ENCODE measurements at regions not wholly inside any gene's neighbourhood (a gene's known extent, or its start where the extent isn't known, plus 50 kb on each side); places are given as distances from the start of the nearest gene placed in this dataset.

DNA sequence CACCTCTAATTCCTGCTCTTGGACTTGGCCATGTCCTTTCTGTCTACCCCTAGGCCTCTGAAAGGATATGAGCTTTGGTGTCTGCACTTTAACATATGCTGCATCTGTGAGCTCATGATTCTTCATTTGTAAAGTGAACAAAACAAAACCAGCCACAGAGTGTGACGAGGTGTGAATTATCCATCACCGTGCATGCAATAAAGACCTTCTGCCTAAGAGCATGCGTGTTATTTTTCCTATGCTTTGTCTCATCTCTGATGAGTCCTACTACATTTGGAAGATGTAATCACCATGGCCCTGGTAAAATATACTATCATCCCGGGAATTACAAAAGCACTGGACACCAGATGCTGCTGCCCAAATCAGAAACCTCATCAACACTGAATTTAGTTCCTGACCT is 103.5 kb upstream of the KCNAB1 start:
- Mint-ChIP-seq H3K27ac (no peak overlapping the region), H3K36me3 (ENCODE audit: low read depth) (no peaks in the 10 kb centered on the region), H3K4me1 (no peaks in the 10 kb centered on the region), H3K9me3 (no peaks in the 10 kb centered on the region), H3K27me3 (ENCODE audit: low read depth, poor library complexity) (no peaks in the 10 kb centered on the region), H3K4me3 (no peak overlapping the region)
- no peak for DNase-seq
- TF ChIP-seq CTCF (IDR thresholded peaks at IDR 0.05) = no peak

DNA sequence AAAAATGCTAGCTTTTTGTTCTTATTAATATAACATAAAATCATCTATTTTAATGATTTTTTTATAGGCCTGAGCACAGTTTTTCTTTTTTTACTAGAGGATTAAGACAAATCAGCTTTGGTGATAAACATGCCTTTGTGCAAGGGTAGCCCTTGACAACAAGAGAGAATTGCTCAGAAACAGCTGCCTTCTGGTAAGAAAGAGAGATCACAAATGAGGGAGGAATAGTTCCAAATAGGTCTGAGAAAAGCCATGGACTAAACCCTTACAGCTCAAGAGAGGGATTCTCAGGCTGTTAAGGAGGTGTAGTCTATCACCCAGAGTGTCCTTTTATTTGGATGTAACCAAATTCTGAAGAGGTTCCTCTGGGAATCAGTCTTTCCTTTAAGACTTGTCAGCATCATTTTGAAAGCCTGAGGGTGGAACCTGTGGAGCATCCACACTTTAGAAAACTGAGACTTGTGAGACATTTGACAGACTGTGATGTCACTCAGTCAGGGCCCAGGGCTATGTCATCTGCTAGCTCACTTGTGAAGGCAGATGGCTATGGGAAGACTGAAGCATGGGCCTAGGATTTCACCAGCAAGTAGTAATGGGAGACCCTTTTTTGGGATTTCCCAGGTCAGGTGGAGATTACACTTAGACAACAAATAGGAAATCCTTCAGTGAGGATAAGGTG is 102.9 kb upstream of the KCNAB1 start:
- Mint-ChIP-seq H3K9me3 (no peaks in the 10 kb centered on the region), H3K4me1 (no peaks in the 10 kb centered on the region), H3K4me3 (no peak overlapping the region), H3K27ac (peak overlapping the region; percentile 69), H3K27me3 (ENCODE audit: low read depth, poor library complexity) (no peaks in the 10 kb centered on the region), H3K36me3 (ENCODE audit: low read depth) (no peaks in the 10 kb centered on the region)
- TF ChIP-seq CTCF (IDR thresholded peaks at IDR 0.05) = no peak
- no peak for DNase-seq

DNA sequence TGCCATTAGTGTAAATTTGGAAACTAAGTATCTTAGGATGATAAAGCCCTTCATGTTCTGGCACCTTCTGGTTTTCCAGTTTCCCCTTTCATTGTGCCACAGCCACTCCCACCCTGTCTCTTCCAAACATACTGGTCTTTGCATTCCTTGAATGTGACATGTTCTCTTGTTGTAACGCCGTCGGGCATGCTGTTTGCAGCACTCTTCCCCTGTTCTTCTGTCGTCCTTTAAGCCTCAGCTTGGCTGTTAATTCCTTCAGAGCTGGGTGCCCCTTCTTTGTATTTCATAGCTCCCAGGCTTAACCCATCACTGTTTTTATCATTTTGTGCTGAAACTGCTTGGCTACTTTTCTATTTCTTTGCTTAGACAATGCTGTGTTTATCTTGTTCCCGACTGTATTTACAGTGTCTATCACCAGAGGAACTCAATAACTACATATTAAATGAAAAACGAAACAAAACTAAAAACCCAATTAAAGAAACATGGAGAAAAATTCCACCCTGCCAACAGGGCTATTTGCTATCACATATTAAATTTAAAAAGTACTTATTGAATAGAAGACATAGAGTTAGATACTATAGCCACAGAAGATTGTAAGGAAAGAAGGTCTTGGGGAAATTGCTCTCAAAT is 95.4 kb upstream of the KCNAB1 start:
- no peak for TF ChIP-seq CTCF (IDR thresholded peaks at IDR 0.05)
- Mint-ChIP-seq H3K36me3 (ENCODE audit: low read depth) (no peaks in the 10 kb centered on the region), H3K27me3 (ENCODE audit: low read depth, poor library complexity) (no peaks in the 10 kb centered on the region), H3K4me3 (no peak overlapping the region), H3K27ac (no peak overlapping the region), H3K9me3 (no peaks in the 10 kb centered on the region), H3K4me1 (peaks cover 4% of the 10 kb centered on the region)
- DNase-seq = no peak

DNA sequence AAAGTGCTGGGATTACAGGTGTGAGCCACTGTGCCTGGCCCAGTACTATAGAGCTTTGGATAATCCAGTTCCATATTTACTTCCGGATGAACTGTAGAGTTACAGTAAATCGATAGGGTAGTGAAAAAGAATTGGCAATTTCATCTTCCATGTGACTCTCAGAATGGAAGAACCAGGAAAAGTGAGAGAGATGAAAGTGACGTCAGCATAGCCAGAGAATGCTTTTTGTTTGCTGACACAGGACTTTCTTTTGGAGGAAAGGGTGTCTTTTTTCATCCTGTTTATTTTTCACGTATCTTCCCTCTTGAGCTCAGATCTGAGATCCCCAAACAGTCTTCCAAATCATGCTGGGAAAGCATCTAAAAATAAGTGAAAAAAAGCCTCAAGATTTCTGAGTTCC is 91.2 kb upstream of the KCNAB1 start:
- TF ChIP-seq CTCF (IDR thresholded peaks at IDR 0.05) = no peak
- Mint-ChIP-seq H3K9me3 (no peaks in the 10 kb centered on the region), H3K27me3 (ENCODE audit: low read depth, poor library complexity) (peaks cover 3% of the 10 kb centered on the region), H3K4me3 (no peak overlapping the region), H3K27ac (no peak overlapping the region), H3K36me3 (ENCODE audit: low read depth) (no peaks in the 10 kb centered on the region), H3K4me1 (peaks cover 9% of the 10 kb centered on the region)
- DNase-seq = no peak

DNA sequence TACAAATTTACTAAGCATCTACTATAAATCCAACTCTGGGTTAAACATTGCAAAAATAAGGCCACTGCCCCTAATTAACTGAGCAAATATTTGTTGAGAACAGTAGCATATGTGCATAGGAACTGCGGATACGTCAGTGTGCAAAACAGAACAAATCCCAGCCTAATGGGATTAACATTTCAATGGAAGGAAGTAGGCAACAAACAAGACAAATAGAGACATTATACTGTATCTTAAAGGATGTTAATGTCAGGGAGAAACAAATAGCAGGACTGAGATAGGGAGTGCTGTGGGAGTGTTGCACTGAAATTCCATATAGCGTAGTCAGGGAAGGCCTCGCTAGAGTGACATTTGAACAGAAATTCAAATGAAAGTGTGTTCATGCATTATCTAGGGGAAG is 89.7 kb upstream of the KCNAB1 start:
- no peaks in the 10 kb centered on the region for H3K9me3 Mint-ChIP-seq
- H3K36me3 Mint-ChIP-seq (ENCODE audit: low read depth) = no peaks in the 10 kb centered on the region
- peaks cover 3% of the 10 kb centered on the region for H3K27me3 Mint-ChIP-seq (ENCODE audit: low read depth, poor library complexity)
- no peak for TF ChIP-seq CTCF (IDR thresholded peaks at IDR 0.05)
- no peak overlapping the region for H3K27ac Mint-ChIP-seq
- DNase-seq = no peak
- H3K4me3 Mint-ChIP-seq = no peak overlapping the region
- peaks cover 5% of the 10 kb centered on the region for H3K4me1 Mint-ChIP-seq

GRCh38 chr3:156033428-156033827 is 87.0 kb upstream of the KCNAB1 start:
- no peak overlapping the region for H3K4me3 Mint-ChIP-seq

More at GRCh38 chr3:156033428-156033827, 87.0 kb upstream of the KCNAB1 start:
- TF ChIP-seq CTCF (IDR thresholded peaks at IDR 0.05) = no peak
- Mint-ChIP-seq H3K9me3 (no peaks in the 10 kb centered on the region), H3K36me3 (ENCODE audit: low read depth) (no peaks in the 10 kb centered on the region), H3K27me3 (ENCODE audit: low read depth, poor library complexity) (peaks cover 3% of the 10 kb centered on the region), H3K27ac (peak overlapping the region; percentile 23), H3K4me1 (peaks cover 5% of the 10 kb centered on the region)
- no peak for DNase-seq

Measured in nephron progenitor cell (in vitro differentiated cells).